SJSA1 (cell line): ENCODE measurements at regions not wholly inside any gene's neighbourhood (a gene's known extent, or its start where the extent isn't known, plus 50 kb on each side); places are given as distances from the start of the nearest gene placed in this dataset.

ENCODE experiments used
- DNase-seq, 2 experiments: peaks; one replicate each; pipeline ENCODE4 v3.0.0-alpha.2; 2015 to 2020; ENCODE audit warnings: low spot score in 2 of 2, low read depth in 1 of 2
- H3K27ac ChIP-seq: fragments of 250-450 bp; sonication (Bioruptor Pico); 2 replicates; pipeline ENCODE4 v1.5.1; 2020; ENCODE audit warnings: mild to moderate bottlenecking, moderate library complexity
- H3K27me3 ChIP-seq: fragments of 250-450 bp; sonication (Bioruptor Pico); replicated peaks from 2 replicates; pipeline ENCODE4 v1.5.1; 2020; ENCODE audit warnings: mild to moderate bottlenecking, moderate library complexity
- H3K36me3 ChIP-seq: fragments of 250-450 bp; sonication (Bioruptor Pico); 2 replicates; pipeline ENCODE4 v1.5.1; 2020; ENCODE audit warnings: mild to moderate bottlenecking
- H3K4me1 ChIP-seq: fragments of 250-450 bp; sonication (Bioruptor Pico); replicated peaks from 2 replicates; pipeline ENCODE4 v1.6.1; 2021; ENCODE audit warnings: mild to moderate bottlenecking
- H3K4me3 ChIP-seq: fragments of 250-450 bp; sonication (Bioruptor Pico); 2 replicates; pipeline ENCODE4 v1.5.1; 2020; ENCODE audit warnings: mild to moderate bottlenecking
- H3K9me3 ChIP-seq: fragments of 250-450 bp; sonication (Bioruptor Pico); replicated peaks from 2 replicates; pipeline ENCODE4 v1.5.1; 2020; ENCODE audit warnings: mild to moderate bottlenecking

GRCh38 chr10:130458509-130458908 is 322.3 kb downstream of the GLRX3 start:
- no peaks in the 10 kb centered on the region for H3K4me1 ChIP-seq
- DNase-seq = no peak

GRCh38 chr10:130459011-130459410 is 322.8 kb downstream of the GLRX3 start:
- Histone ChIP-seq H3K27me3 (no peaks in the 10 kb centered on the region), H3K27ac (no peak overlapping the region), H3K4me3 (no peak overlapping the region), H3K9me3 (peaks cover 8% of the 10 kb centered on the region; the same call in 1 of the 2 replicates), H3K36me3 (no peaks in the 10 kb centered on the region), H3K4me1 (no peaks in the 10 kb centered on the region)
- DNase-seq = peak in 1 of 2 experiments; percentile 20

More at GRCh38 chr10:130458509-130458908, 322.3 kb downstream of the GLRX3 start:
- no peaks in the 10 kb centered on the region for H3K36me3 ChIP-seq
- H3K9me3 ChIP-seq = peaks cover 6% of the 10 kb centered on the region; the same call in 1 of the 2 replicates
- no peak overlapping the region for H3K27ac ChIP-seq
- H3K27me3 ChIP-seq = no peaks in the 10 kb centered on the region
- H3K4me3 ChIP-seq = no peak overlapping the region

- Histone ChIP-seq H3K27ac (no peak overlapping the region), H3K9me3 (0 out of 2 replicates have a peak, but pooled peaks cover 3% of the 10 kb centered on the region), H3K4me3 (no peak overlapping the region), H3K4me1 (no peaks in the 10 kb centered on the region), H3K36me3 (no peaks in the 10 kb centered on the region), H3K27me3 (no peaks in the 10 kb centered on the region)
- DNase-seq = peak in 1 of 2 experiments; percentile 19
Measured at GRCh38 chr10:130459851-130460490, 323.8 kb downstream of the GLRX3 start.

- Histone ChIP-seq H3K27me3 (no peaks in the 10 kb centered on the region), H3K4me3 (no peak overlapping the region), H3K27ac (no peak overlapping the region), H3K4me1 (no peaks in the 10 kb centered on the region), H3K9me3 (0 out of 2 replicates have a peak, but pooled peaks cover 3% of the 10 kb centered on the region), H3K36me3 (no peaks in the 10 kb centered on the region)
- peak in 1 of 2 experiments; percentile 6 for DNase-seq
Measured at GRCh38 chr10:130461631-130462030, 325.4 kb downstream of the GLRX3 start.

GRCh38 chr10:130463104-130463875 is 327.1 kb downstream of the GLRX3 start:
- Histone ChIP-seq H3K9me3 (peaks cover 9% of the 10 kb centered on the region), H3K27me3 (no peaks in the 10 kb centered on the region), H3K27ac (no peak overlapping the region), H3K4me1 (no peaks in the 10 kb centered on the region), H3K4me3 (no peak overlapping the region), H3K36me3 (no peaks in the 10 kb centered on the region)
- DNase-seq = peak in 1 of 2 experiments; percentile 19

- DNase-seq = peak in 1 of 2 experiments; percentile 15
- Histone ChIP-seq H3K27ac (no peak overlapping the region), H3K4me1 (no peaks in the 10 kb centered on the region), H3K27me3 (no peaks in the 10 kb centered on the region), H3K9me3 (peaks cover 9% of the 10 kb centered on the region), H3K4me3 (no peak overlapping the region), H3K36me3 (no peaks in the 10 kb centered on the region)
Measured at GRCh38 chr10:130463876-130464364, 327.7 kb downstream of the GLRX3 start.

GRCh38 chr10:130464426-130464825 is 328.2 kb downstream of the GLRX3 start:
- Histone ChIP-seq H3K4me3 (no peak overlapping the region), H3K27me3 (no peaks in the 10 kb centered on the region), H3K9me3 (peaks cover 9% of the 10 kb centered on the region), H3K4me1 (no peaks in the 10 kb centered on the region), H3K27ac (no peak overlapping the region), H3K36me3 (no peaks in the 10 kb centered on the region)
- DNase-seq = no peak

- peak in 1 of 2 experiments; percentile 16 for DNase-seq
- no peaks in the 10 kb centered on the region for H3K36me3 ChIP-seq
- no peak overlapping the region for H3K4me3 ChIP-seq
- H3K27ac ChIP-seq = no peak overlapping the region
- no peaks in the 10 kb centered on the region for H3K4me1 ChIP-seq
- H3K9me3 ChIP-seq = peaks cover 9% of the 10 kb centered on the region
- no peaks in the 10 kb centered on the region for H3K27me3 ChIP-seq
Measured at GRCh38 chr10:130466271-130466997, 330.2 kb downstream of the GLRX3 start.

- Histone ChIP-seq H3K4me1 (no peaks in the 10 kb centered on the region), H3K36me3 (no peaks in the 10 kb centered on the region), H3K4me3 (no peak overlapping the region), H3K9me3 (peaks cover 6% of the 10 kb centered on the region), H3K27ac (no peak overlapping the region), H3K27me3 (no peaks in the 10 kb centered on the region)
- DNase-seq = peak in 1 of 2 experiments; percentile 16
Measured at GRCh38 chr10:130470286-130470685, 334.1 kb downstream of the GLRX3 start.

- no peaks in the 10 kb centered on the region for H3K36me3 ChIP-seq
- H3K4me3 ChIP-seq = no peak overlapping the region
- peak in 1 of 2 experiments; percentile 6 for DNase-seq
- no peaks in the 10 kb centered on the region for H3K27me3 ChIP-seq
- no peak overlapping the region for H3K27ac ChIP-seq
- peaks cover 6% of the 10 kb centered on the region for H3K9me3 ChIP-seq
- no peaks in the 10 kb centered on the region for H3K4me1 ChIP-seq
Measured at GRCh38 chr10:130470973-130471372, 334.8 kb downstream of the GLRX3 start.

- peaks cover 6% of the 10 kb centered on the region for H3K9me3 ChIP-seq
Measured at GRCh38 chr10:130471486-130471885, 335.3 kb downstream of the GLRX3 start.

GRCh38 chr10:130472236-130472635 is 336.0 kb downstream of the GLRX3 start:
- no peak overlapping the region for H3K4me3 ChIP-seq
- no peak for DNase-seq
- H3K4me1 ChIP-seq = no peaks in the 10 kb centered on the region
- no peak overlapping the region for H3K27ac ChIP-seq
- no peaks in the 10 kb centered on the region for H3K36me3 ChIP-seq
- H3K9me3 ChIP-seq = peaks cover 6% of the 10 kb centered on the region
- H3K27me3 ChIP-seq = no peaks in the 10 kb centered on the region

More at GRCh38 chr10:130471486-130471885, 335.3 kb downstream of the GLRX3 start:
- Histone ChIP-seq H3K4me1 (no peaks in the 10 kb centered on the region), H3K27ac (no peak overlapping the region), H3K36me3 (no peaks in the 10 kb centered on the region), H3K4me3 (no peak overlapping the region), H3K27me3 (no peaks in the 10 kb centered on the region)
- peak in 1 of 2 experiments; percentile 7 for DNase-seq

- DNase-seq = no peak
- Histone ChIP-seq H3K4me3 (no peak overlapping the region), H3K27me3 (no peaks in the 10 kb centered on the region), H3K27ac (no peak overlapping the region), H3K9me3 (peaks cover 5% of the 10 kb centered on the region), H3K4me1 (no peaks in the 10 kb centered on the region), H3K36me3 (no peaks in the 10 kb centered on the region)
Measured at GRCh38 chr10:130474591-130474990, 338.4 kb downstream of the GLRX3 start.
